Panc1 (cell line): ENCODE measurements at regions not wholly inside any gene's neighbourhood (a gene's known extent, or its start where the extent isn't known, plus 50 kb on each side); places are given as distances from the start of the nearest gene placed in this dataset.

Experiments
- CTCF ChIP-seq: fragments of 450-650 bp; IDR thresholded peaks from 2 replicates; pipeline ENCODE4 v1.5.1; 2017; ENCODE audit warnings: mild to moderate bottlenecking
- POLR2AphosphoS5 ChIP-seq: IDR thresholded peaks from 2 replicates; pipeline ENCODE4 v1.6.1; 2012; ENCODE audit warnings: mild to moderate bottlenecking, low read depth, low read length, moderate library complexity
- SIN3A ChIP-seq: IDR thresholded peaks from 2 replicates; pipeline ENCODE4 v1.6.1; 2012; ENCODE audit warnings: low read depth, mild to moderate bottlenecking, low read length, moderate library complexity, borderline replicate concordance; ENCODE audit not compliant: insufficient read depth
- TF ChIP-seq, protein P1 (sequence below), 2 experiments: IDR thresholded peaks; 2 replicates each; pipeline ENCODE4 v1.6.1; 2011 to 2012; ENCODE audit warnings: low read depth in 2 of 2, control low read depth in 1 of 2, low read length in 1 of 2, mild to moderate bottlenecking in 1 of 2, moderate library complexity in 1 of 2; ENCODE audit not compliant: insufficient read depth in 1 of 2

- TF ChIP-seq CTCF (no peak), POLR2AphosphoS5 (no peak), SIN3A (no peak)
- TF ChIP-seq, protein P1, sequence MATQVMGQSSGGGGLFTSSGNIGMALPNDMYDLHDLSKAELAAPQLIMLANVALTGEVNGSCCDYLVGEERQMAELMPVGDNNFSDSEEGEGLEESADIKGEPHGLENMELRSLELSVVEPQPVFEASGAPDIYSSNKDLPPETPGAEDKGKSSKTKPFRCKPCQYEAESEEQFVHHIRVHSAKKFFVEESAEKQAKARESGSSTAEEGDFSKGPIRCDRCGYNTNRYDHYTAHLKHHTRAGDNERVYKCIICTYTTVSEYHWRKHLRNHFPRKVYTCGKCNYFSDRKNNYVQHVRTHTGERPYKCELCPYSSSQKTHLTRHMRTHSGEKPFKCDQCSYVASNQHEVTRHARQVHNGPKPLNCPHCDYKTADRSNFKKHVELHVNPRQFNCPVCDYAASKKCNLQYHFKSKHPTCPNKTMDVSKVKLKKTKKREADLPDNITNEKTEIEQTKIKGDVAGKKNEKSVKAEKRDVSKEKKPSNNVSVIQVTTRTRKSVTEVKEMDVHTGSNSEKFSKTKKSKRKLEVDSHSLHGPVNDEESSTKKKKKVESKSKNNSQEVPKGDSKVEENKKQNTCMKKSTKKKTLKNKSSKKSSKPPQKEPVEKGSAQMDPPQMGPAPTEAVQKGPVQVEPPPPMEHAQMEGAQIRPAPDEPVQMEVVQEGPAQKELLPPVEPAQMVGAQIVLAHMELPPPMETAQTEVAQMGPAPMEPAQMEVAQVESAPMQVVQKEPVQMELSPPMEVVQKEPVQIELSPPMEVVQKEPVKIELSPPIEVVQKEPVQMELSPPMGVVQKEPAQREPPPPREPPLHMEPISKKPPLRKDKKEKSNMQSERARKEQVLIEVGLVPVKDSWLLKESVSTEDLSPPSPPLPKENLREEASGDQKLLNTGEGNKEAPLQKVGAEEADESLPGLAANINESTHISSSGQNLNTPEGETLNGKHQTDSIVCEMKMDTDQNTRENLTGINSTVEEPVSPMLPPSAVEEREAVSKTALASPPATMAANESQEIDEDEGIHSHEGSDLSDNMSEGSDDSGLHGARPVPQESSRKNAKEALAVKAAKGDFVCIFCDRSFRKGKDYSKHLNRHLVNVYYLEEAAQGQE (IDR thresholded peaks at IDR 0.05; ENCODE audit: insufficient read depth in 1 of 2, low read depth in 2 of 2, low read length in 1 of 2): no peak
Observed at GRCh38 chr18:76266236-76266991, 228.6 kb downstream of the ZNF516 start.
